MCF 10A (cell line): ENCODE measurements at regions not wholly inside any gene's neighbourhood (a gene's known extent, or its start where the extent isn't known, plus 50 kb on each side); places are given as distances from the start of the nearest gene placed in this dataset.

Experiments
- BruUV-seq: library from RNA; stranded (reverse); fragments of 400-500 nt; replicated peaks from 2 replicates; lab custom pipeline; 2021; lab: Mats Ljungman, UMichigan
- CTCF ChIA-PET: fragments of 300-600 bp; sonication (Branson Sonifier 250); formaldehyde crosslinking; extraction: SDS; loops from one replicate; lab custom pipeline; 2021; ENCODE audit warnings: antibody characterized with exemption, inconsistent platforms; lab: Yijun Ruan, JAX
- POLR2A ChIA-PET: fragments of 300-600, 350-650 bp; sonication (Branson Sonifier 250); formaldehyde crosslinking; extraction: SDS; loops from one replicate; lab custom pipeline; 2020; ENCODE audit warnings: antibody characterized with exemption, inconsistent platforms; lab: Yijun Ruan, JAX
- DNase-seq: peaks from one replicate; pipeline ENCODE4 v3.0.0-alpha.2; 2018; ENCODE audit not compliant: unreplicated experiment
- H3K27ac Mint-ChIP-seq: one replicate; pipeline ENCODE4 v1.8.0; 2022; ENCODE audit warnings: mild to moderate bottlenecking, low read depth, mixed read lengths; ENCODE audit not compliant: unreplicated experiment
- H3K27me3 Mint-ChIP-seq: one replicate; pipeline ENCODE4 v1.8.0; 2022; ENCODE audit warnings: mixed read lengths; ENCODE audit not compliant: insufficient read depth, unreplicated experiment
- H3K36me3 Mint-ChIP-seq: one replicate; pipeline ENCODE4 v1.8.0; 2022; ENCODE audit warnings: mild to moderate bottlenecking, moderate library complexity, mixed read lengths; ENCODE audit not compliant: insufficient read depth, unreplicated experiment
- H3K4me1 Mint-ChIP-seq: one replicate; pipeline ENCODE4 v1.8.0; 2022; ENCODE audit warnings: mixed read lengths; ENCODE audit not compliant: insufficient read depth, unreplicated experiment
- H3K4me3 Mint-ChIP-seq: one replicate; pipeline ENCODE4 v1.8.0; 2022; ENCODE audit warnings: mild to moderate bottlenecking, moderate library complexity, mixed read lengths; ENCODE audit not compliant: unreplicated experiment
- H3K9me3 Mint-ChIP-seq: one replicate; pipeline ENCODE4 v1.8.0; 2022; ENCODE audit warnings: mixed read lengths; ENCODE audit not compliant: unreplicated experiment
- intact Hi-C: fragments of 100-400 bp; cut with micrococcal nuclease; formaldehyde crosslinking; loops from 2 replicates; pipeline ENCODE4 v1.14.1; 2022
- TF ChIP-seq, protein P1 (sequence below): fragments of 200-600 bp; IDR thresholded peaks from one replicate; pipeline ENCODE4 v1.8.0; 2022; ENCODE audit warnings: antibody characterized with exemption, mild to moderate bottlenecking; ENCODE audit not compliant: unreplicated experiment

DNA sequence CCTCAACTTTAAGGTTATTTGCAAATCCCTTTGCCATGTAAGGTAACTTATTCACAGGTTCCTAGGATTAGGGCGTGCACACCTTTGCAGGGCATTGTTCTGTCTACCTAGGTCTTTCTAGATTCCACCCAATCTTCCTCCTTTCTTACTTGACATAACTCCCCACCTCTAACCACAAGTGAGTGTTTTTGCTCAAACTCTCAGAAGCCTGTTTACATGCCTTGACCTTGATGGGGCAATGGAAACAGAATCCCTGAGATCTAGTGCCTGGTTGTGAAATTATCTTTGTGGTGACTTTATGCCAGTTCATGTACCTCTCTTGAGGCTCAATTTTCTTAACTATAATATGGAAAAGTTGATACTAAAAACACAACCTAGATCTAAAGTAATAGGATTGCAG lies 296.6 kb downstream of the TTLL7 start:
- DNase-seq, result no peak
- TF ChIP-seq, protein P1, sequence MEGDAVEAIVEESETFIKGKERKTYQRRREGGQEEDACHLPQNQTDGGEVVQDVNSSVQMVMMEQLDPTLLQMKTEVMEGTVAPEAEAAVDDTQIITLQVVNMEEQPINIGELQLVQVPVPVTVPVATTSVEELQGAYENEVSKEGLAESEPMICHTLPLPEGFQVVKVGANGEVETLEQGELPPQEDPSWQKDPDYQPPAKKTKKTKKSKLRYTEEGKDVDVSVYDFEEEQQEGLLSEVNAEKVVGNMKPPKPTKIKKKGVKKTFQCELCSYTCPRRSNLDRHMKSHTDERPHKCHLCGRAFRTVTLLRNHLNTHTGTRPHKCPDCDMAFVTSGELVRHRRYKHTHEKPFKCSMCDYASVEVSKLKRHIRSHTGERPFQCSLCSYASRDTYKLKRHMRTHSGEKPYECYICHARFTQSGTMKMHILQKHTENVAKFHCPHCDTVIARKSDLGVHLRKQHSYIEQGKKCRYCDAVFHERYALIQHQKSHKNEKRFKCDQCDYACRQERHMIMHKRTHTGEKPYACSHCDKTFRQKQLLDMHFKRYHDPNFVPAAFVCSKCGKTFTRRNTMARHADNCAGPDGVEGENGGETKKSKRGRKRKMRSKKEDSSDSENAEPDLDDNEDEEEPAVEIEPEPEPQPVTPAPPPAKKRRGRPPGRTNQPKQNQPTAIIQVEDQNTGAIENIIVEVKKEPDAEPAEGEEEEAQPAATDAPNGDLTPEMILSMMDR, result no peak
- Mint-ChIP-seq H3K27ac (no peak overlapping the region), H3K4me3 (no peak overlapping the region), H3K4me1 (no peaks in the 10 kb centered on the region), H3K27me3 (no peaks in the 10 kb centered on the region), H3K9me3 (peaks cover 7% of the 10 kb centered on the region), H3K36me3 (no peaks in the 10 kb centered on the region)
- ChIA-PET CTCF (no interaction called here), POLR2A (no interaction called here)
- intact Hi-C loops, result no loop called here
- no TSS peak for BruUV-seq

DNA sequence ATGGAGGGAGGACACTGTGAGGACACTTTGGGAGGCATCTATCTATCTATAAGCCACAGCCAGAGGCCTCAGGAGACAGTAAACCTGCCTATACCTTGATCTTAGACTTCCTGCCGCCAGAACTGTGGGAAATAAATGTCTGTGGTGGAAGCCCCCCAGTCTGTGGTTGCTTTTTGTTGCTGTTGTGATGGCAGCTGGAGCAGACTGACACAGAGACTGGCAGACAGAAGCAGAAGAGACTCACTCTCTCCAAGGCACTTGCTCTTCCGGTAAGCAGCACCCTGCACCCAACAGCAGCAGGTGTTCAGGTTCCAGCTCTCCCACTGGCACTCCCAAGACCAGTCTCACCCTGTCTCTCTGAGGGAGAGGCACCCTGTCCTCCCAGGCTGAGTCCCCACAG lies 297.6 kb downstream of the TTLL7 start:
- CTCF ChIA-PET, result interaction anchor here (0.7 kb wide), 1 partner anchor 130 kb away, joined by 3 read pairs; no protein-coding TSS in a partner anchor
- no peak for DNase-seq
- Mint-ChIP-seq H3K4me1 (no peaks in the 10 kb centered on the region), H3K27me3 (no peaks in the 10 kb centered on the region), H3K27ac (no peak overlapping the region), H3K36me3 (no peaks in the 10 kb centered on the region), H3K9me3 (peaks cover 7% of the 10 kb centered on the region), H3K4me3 (no peak overlapping the region)
- POLR2A ChIA-PET, result no interaction called here
- intact Hi-C loops, result no loop called here
- TF ChIP-seq, protein P1, result no peak
- no TSS peak for BruUV-seq

DNA sequence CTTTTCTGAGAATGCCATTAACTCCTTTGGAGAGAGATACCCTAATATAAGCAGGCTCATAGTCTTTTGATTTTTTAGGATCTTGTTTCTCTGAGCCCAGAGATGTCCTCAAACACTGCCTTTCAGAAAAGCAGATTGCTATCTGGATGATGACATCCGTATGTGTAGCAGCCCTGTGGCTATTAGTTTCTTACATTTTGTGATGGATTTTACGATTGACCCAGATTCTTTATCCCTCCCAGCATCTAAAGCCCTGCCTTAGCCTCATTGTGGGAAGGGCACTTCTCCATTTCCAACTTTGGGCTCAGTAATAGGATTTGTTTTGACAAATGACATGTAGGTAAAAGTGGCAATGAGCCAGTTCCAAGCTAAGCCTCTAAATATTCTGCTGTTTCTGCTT lies 300.3 kb downstream of the TTLL7 start:
- Mint-ChIP-seq H3K4me1 (no peaks in the 10 kb centered on the region), H3K27me3 (no peaks in the 10 kb centered on the region), H3K27ac (no peak overlapping the region), H3K4me3 (no peak overlapping the region), H3K9me3 (peaks cover 7% of the 10 kb centered on the region), H3K36me3 (no peaks in the 10 kb centered on the region)
- intact Hi-C loops, result no loop called here
- BruUV-seq, result no TSS peak
- TF ChIP-seq, protein P1, result no peak
- CTCF ChIA-PET, result interaction anchor here (0.8 kb wide), 1 partner anchor 61 kb away, joined by 3 read pairs; no protein-coding TSS in a partner anchor
- no peak for DNase-seq
- POLR2A ChIA-PET, result interaction anchor here (0.6 kb wide), 1 partner anchor 8 kb away, joined by 3 read pairs; no protein-coding TSS in a partner anchor

DNA sequence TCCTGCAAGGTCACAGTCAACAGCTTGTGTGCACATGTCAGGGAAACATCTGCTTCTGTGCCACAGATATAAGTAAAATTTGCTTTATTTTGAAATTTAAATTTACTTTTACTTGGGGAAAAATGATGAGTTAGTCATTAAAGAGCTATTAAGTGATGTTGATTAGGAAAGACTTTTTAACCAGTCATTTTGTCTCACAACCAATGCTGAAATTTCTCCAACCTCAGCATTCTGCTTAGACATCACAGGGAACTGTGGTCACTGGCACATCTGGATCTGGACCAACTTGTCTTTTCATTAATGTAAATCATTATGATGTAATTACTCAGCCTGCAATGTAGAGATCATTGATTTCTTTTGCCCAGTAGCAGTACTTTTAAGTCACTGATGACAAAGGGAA lies 301.0 kb downstream of the TTLL7 start:
- ChIA-PET CTCF (interaction anchor here (0.7 kb wide), 1 partner anchor 38 kb away, joined by 4 read pairs; no protein-coding TSS in a partner anchor), POLR2A (no interaction called here)
- DNase-seq, result no peak
- Mint-ChIP-seq H3K4me3 (no peak overlapping the region), H3K4me1 (no peaks in the 10 kb centered on the region), H3K36me3 (no peaks in the 10 kb centered on the region), H3K27ac (no peak overlapping the region), H3K27me3 (no peaks in the 10 kb centered on the region), H3K9me3 (peaks cover 7% of the 10 kb centered on the region)
- intact Hi-C loops, result no loop called here
- no TSS peak for BruUV-seq
- TF ChIP-seq, protein P1, result no peak
